AG04449 (cell line): ENCODE measurements at regions not wholly inside any gene's neighbourhood (a gene's known extent, or its start where the extent isn't known, plus 50 kb on each side); places are given as distances from the start of the nearest gene placed in this dataset.

Experiments used
- CTCF ChIA-PET: fragments of 350-600 bp; formaldehyde crosslinking; extraction: SDS; loops from one replicate; lab custom pipeline; 2021; ENCODE audit warnings: antibody characterized with exemption; lab: Yijun Ruan, JAX
- POLR2A ChIA-PET: fragments of 400-600, 350-600 bp; formaldehyde crosslinking; extraction: SDS; loops from one replicate; lab custom pipeline; 2020; ENCODE audit warnings: antibody characterized with exemption, inconsistent platforms; lab: Yijun Ruan, JAX
- DNase-seq: peaks from one replicate; pipeline ENCODE4 v3.0.0-alpha.2; 2010; ENCODE audit warnings: low read depth, low spot score
- H3K4me3 ChIP-seq: 2 replicates; pipeline ENCODE4 v1.5.1; 2011; ENCODE audit warnings: low read depth, mild to moderate bottlenecking, control low read depth, low read length
- TF ChIP-seq, protein P1 (sequence below): IDR thresholded peaks from one replicate; pipeline ENCODE4 v1.5.1; 2011; ENCODE audit warnings: mild to moderate bottlenecking, moderate library complexity, low read length, control low read depth, inconsistent platforms; ENCODE audit not compliant: insufficient read depth; ENCODE audit errors: missing control alignments

DNA sequence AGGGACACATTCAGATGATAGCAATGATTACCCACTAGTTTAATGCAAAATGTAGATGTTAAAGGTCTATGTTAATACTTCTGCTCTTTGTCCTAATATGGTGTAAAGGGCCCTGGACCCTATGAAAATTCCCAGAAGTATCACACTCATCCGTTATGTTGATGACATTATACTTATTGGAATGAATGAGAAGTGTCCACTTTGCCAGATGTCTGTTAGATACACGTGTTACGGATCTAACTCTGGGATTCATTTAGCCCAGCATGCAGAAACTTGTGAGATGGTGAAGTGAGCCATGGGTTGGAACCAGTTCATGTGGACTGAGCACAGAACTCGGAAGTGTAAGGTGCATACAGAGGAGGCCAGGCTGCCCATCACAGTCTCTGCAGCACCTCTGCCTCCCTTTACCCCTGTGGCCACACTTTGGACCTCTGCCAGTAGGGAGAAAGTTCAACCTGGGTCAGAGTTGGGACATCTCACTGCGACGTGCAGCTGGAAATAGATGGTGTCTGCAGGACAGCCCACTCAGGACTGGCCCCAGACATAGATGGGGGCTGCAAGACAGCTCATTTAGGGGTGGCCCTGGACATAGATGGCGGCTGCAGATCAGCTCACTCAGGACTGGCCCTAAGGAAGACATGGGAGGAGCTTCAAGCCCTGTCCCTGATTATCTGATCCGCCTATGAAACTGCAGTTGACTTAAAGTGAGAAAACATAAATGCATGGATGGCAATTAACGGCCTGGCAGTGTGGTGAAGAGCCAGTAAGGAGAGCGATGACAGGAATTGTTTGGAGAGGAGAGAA lies 71.2 kb upstream of the THBS2 start:
- ChIA-PET POLR2A (no interaction called here), CTCF (no interaction called here)
- no peak overlapping the region for H3K4me3 ChIP-seq
- DNase-seq: no peak
- TF ChIP-seq, protein P1, sequence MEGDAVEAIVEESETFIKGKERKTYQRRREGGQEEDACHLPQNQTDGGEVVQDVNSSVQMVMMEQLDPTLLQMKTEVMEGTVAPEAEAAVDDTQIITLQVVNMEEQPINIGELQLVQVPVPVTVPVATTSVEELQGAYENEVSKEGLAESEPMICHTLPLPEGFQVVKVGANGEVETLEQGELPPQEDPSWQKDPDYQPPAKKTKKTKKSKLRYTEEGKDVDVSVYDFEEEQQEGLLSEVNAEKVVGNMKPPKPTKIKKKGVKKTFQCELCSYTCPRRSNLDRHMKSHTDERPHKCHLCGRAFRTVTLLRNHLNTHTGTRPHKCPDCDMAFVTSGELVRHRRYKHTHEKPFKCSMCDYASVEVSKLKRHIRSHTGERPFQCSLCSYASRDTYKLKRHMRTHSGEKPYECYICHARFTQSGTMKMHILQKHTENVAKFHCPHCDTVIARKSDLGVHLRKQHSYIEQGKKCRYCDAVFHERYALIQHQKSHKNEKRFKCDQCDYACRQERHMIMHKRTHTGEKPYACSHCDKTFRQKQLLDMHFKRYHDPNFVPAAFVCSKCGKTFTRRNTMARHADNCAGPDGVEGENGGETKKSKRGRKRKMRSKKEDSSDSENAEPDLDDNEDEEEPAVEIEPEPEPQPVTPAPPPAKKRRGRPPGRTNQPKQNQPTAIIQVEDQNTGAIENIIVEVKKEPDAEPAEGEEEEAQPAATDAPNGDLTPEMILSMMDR: no peak

DNA sequence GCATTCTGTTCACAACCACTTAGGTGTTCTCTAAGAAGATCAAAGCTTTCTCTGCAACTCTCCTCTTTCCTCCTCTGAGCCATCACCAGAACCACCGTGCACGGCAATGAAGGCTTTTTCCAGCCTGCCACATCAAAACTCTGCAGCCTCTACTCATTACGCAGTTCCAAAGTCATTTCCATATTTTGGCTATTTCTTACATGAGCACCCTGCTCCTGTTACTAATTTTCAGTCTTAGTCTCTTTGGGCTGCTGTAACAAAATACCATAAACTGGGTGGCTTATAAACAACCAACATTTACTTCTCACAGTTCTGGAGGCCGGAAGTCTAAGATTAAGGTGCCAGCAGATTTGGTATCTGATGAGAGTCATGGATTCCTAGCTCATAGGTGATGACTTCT lies 70.4 kb upstream of the THBS2 start:
- TF ChIP-seq, protein P1: no peak
- ChIA-PET POLR2A (no interaction called here), CTCF (no interaction called here)
- DNase-seq: no peak
- H3K4me3 ChIP-seq: no peak overlapping the region

DNA sequence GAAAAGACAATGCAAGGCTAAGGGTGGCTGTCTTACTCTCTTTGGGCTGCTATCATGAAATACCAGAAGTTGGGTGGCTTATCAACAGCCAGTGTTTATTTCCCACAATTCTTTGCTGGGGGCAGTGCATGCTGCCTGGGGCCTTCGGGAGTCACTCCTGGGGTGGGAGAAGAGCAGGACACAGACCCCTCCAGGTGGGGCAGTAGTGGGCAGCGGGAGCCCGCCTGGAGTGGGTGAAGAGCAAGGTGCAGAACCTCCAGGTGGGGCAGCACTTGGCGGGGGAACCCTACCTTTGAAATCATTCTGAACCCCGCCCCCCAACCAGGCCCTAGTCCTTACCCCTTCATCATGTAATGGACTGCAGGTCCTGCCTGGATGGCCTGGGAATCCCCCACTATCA lies 69.6 kb upstream of the THBS2 start:
- no peak for DNase-seq
- CTCF ChIA-PET: no interaction called here
- POLR2A ChIA-PET: no interaction called here
- TF ChIP-seq, protein P1: no peak
- no peak overlapping the region for H3K4me3 ChIP-seq

DNA sequence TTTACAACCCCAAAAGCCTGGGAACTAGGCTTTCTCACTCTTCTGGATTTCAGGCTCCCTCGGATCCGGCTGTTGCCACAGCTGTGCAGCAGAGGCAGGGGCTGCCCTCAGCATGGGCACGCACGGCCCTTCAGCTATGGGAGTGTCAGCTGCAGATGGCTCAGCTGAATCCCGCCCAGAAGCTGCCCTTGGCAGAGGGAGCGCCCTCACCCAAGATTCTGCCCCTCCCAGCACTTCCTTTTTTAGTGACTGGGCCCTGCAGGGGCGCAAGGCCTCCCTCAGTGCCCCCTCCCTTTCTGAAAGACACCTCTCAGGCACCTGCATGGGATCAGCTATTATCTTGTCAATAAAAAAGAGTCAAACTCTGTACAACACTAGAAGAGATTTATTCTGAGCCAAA lies 67.9 kb upstream of the THBS2 start:
- no peak for DNase-seq
- no peak overlapping the region for H3K4me3 ChIP-seq
- TF ChIP-seq, protein P1: no peak
- ChIA-PET POLR2A (no interaction called here), CTCF (no interaction called here)

DNA sequence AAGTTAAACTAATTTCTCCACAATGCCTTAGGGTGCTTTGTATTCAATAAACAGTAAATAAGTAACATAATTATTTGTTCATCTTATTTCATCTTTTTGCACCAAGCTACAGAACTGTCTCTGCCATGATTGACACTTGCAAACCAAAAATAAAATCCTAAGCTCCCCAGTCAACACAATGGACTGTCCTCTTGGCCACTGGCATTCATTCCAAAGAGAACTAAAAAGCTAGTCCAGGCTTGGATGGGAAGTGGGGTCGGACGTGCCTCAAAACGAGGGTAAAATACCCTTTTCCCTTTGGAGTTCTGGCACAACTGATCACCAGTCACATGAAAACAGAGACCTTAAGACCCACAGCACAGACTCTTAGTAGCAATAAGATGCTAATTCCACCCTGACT lies 66.4 kb upstream of the THBS2 start:
- DNase-seq: no peak

More for the DNA sequence above, 66.4 kb upstream of the THBS2 start:
- ChIA-PET CTCF (no interaction called here), POLR2A (interaction anchor here (1.1 kb wide), 1 partner anchor 46 kb away, joined by 3 read pairs; no protein-coding TSS in a partner anchor)
- TF ChIP-seq, protein P1: no peak
- no peak overlapping the region for H3K4me3 ChIP-seq
